Activated CD8-positive, alpha-beta memory T cell treated with anti-CD3 and anti-CD28 coated beads for 4 hours (primary cell): ENCODE measurements at regions not wholly inside any gene's neighbourhood (a gene's known extent, or its start where the extent isn't known, plus 50 kb on each side); places are given as distances from the start of the nearest gene placed in this dataset.

Experiments used
- DNase-seq, 2 donors: peaks; one replicate each; pipeline ENCODE4 v3.0.0-alpha.2; 2020; ENCODE audit warnings: low read depth in 2 of 2

DNA sequence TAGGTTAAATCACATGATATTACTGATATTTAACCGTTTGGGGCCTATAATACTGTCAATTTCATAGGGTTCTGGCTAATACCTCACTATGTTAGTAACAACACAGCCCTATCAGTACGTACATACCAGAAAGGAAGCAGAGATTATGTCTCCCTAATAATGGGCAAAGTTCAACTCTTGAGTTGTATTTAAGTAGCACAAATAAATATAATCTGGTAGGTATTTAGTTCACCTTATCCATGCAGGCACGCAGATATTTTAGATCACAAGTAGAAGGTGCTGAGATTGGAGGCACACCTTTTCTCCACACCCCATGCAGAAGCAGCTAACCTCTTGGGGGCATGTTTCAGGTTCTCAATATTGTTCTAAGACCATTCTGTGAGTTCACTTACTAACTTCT is 118.9 kb downstream of the IRS1 start:
- no peak for DNase-seq

DNA sequence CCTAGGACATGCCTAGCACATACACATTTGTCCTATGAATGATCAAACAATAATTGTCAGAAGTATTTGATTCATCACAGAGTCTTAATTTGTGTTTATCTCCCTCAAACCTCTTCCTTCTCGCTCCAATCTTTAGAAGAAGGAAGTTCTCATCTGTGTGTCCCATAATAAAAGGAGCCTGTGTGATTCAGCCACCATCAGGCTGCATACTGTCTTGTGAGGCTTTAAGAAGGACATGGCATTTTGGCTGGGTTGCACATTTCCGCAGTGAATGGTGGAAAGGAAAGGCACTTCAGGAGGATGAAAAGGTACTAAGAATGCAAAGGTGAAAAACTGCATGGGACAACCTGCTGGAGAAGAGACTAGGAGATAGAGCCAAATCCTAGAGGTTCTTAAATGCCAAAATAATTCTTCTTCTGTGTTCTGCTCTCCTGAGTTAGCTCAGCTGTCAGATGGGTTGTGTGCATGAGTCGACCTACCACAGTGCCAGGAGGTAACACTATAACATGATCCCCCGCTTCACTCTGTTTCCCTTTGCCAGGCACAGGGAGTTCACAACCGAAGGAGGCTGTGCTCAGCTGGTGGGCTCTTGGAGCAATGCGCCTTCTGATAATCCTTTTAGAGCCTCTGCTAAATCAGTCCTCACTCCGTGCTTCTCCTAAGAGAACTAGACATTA is 120.1 kb downstream of the IRS1 start:
- no peak for DNase-seq

DNA sequence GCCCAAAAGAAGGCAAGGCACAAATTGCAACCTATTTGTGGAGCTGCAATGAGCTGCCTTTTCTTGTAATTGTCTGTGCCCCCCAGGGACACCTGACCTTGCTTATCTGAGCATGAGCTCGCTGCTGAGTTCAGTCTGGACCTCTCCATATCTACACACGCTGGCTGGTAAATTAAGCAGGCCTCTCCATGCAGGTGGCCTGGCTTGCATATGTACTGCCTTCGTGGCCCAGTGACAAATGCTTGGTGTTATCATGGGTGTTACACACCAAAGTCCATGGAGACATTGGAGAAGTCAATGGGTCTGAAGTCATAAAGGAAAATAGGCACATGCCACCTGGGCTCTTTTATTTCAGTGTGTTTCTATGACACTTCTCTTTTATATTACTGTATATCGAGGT is 121.2 kb downstream of the IRS1 start:
- no peak for DNase-seq

DNA sequence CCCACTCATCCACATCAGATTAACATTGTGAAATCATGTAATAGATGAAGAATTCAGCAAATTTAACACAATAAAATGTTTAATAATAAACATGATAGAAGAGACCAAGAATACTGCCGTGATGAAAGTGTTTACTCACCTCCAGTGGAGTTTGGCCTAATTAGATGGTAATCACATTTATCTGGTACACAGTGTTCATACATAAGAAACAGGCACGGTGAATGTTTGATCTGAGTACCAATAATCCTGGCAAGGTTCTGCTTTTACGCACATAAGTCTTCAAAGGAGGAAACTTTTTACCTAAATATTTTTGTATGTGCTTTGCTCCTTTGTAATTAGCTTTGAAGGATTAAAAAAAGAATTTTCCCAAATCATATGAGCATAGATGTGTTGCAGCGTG is 122.5 kb downstream of the IRS1 start:
- DNase-seq: no peak

DNA sequence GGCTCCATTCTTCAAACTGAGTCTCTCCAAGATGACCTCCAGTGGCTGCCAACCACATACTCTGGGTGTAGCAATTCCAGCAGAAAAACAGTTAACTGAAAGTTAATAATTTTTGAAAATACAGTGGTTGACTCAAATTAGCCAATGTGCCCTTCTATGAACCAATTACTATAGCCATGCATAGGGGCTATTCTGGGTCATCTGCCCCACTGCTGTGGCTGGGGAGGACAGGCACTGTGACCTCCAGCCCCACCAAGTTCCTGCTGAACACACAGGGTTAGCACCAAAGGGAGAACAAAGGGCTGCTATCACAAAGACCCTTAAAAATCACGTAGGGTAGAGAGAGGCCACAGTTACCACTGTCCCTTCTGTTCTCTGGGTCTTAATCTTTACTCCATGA is 123.0 kb downstream of the IRS1 start:
- no peak for DNase-seq

DNA sequence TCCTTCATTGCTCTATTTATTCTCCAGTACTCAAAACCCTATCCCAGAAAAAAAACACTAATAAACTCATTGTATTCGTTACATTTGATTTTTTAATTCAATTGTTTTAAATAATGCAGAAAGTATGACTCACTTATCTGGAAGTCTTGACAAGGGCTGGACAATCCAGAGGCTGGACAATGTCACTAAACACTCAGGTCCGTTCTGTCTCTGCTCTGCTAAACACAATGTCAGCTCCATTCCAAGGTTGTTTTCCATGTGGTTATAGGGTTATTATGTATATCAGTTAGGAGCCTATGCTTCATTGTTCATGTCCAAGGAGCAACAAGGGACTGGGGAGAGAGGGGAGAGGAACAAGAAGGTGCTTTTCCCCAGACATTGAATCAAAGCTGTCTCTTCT is 125.5 kb downstream of the IRS1 start:
- no peak for DNase-seq

DNA sequence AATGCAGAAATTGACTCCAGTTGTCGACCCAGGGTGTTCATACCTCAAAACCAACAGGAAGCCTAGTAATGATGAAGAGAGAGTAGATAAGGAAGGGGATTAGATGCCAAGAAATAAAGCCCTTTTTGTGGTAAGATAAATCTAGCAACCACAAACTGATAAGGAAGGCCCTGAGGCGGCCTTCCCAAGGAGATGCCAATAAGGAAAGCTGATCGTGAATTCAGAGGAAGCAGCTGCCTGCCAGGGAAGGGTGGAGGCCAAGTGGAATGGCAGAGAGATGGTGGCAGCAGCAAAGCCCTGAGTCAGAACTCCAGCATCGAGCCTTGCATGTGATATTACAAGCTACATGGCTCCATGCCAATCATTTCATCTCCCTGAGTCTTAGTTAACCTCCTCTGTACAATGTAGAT is 126.3 kb downstream of the IRS1 start:
- no peak for DNase-seq

DNA sequence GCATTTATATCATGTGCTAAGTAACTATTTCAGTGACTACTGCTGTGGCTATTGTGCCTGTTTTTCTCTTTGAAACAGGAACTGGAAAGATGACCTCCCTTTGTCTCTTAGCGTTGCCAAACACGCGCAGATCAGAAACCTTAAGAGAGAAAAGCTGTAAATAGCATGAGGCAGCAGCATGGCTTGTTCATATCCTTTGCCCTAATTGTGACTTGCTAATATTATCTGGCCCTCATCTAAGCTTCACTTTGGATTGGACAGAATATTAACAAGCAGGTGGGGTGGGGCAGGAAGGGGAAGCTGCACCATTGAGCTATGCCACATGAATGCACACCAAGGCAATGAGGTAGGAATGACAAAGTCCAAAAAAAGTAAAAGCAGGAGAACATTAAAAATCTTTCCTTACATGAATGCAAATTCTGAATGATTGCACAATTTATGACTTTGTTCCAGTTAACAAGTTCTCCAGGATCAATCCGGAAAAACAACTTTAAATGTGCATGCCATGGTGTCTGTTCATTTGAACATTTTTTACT is 128.4 kb downstream of the IRS1 start:
- no peak for DNase-seq

DNA sequence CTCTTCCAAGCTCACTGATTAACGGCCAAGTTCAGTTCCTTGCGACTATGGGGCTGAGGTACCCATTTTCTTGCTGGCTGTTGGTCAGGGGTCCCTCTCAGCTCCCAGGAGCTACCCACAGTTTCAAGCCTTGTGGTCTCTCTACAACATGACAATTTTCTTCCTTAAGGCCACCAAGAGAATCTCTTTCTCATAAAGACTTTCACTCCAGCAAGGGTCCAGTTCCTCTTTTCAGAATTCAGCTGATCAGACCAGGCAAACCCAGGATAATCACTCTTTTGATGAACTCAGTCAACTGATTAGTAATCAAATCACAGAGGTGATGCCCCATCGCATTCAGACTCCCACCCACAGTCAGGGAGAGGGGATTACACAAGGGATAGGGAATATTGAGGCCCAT is 129.7 kb downstream of the IRS1 start:
- no peak for DNase-seq

DNA sequence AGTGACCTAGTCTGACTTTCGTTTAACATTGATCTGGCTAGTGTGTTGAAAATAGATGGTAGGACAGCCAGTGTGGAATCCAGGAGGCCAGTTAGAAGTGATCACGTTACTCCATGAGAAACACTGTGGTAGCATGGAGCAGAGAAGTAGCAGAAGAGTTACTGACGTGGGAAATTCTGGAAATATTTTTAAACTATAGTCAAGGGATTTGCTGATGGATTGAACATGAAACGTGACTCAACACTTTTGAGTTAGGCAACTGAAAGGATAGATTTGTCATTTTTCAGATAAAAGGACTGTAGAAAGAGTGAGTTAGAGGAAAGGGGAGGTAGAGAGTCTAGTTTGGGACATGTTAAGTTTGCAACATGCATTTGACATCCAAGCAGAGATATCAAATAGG is 130.4 kb downstream of the IRS1 start:
- no peak for DNase-seq

DNA sequence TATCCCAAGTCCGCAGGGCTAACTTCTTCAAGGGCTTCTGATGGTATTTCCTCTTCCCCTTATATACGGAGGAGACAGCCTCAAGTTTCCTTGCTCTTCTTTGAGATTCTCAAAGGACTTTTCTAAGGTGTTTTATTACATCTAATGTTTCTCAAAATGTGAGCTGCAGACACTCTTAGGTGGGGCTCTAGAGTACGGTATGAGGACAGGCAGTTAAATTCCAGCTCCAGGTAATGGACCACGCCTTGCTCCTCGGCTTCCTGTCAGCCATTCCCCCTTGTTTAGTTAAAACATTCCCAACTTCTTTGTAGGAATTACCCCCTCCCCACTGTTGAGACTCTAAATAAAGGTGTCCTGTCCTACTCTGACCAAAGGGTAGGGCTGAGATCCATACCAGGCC is 131.9 kb downstream of the IRS1 start:
- no peak for DNase-seq

DNA sequence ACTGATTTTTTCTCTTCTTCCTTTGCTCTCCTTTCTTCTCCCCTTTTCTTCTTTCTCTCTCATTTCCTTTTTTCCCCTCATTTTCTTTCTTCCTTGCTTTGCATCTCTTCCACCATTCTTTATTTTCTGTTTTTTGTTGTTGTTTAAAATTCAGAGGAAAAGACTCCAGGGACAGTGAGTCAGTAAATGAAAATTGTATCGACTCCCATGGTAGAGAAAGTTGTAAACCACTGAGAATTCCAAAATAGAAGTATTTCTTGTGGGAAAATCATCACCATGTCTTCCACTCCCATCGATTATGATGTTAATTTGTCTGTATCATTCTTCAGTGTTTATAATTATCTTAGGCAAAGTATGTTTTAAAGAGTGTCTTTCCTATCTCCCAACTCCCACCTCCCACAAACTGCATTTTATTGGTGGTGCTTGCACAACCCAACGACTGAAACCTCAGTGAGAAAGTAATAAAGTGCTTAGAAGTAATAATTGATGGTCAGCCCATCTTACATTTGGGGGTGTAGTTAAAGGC is 134.3 kb downstream of the IRS1 start:
- DNase-seq: no peak

DNA sequence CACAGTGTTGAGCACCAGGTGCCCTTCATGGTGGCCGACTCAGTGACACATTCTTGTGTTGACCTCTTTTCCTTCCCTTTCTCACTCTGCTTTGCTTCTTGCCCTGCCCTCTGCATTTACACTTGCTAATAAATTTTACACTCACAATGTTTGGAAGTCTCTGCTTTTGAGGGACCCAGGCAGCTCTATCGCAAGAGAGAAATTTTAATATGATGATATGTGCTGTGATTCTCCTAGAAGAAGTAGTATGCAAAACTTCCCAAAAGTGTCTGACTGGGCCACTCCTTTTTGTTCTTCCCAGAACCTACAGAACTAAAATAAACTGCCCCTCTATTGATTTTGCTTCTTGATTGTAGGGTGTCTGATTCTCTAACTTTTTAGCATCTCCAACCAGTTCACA is 135.0 kb downstream of the IRS1 start:
- no peak for DNase-seq

DNA sequence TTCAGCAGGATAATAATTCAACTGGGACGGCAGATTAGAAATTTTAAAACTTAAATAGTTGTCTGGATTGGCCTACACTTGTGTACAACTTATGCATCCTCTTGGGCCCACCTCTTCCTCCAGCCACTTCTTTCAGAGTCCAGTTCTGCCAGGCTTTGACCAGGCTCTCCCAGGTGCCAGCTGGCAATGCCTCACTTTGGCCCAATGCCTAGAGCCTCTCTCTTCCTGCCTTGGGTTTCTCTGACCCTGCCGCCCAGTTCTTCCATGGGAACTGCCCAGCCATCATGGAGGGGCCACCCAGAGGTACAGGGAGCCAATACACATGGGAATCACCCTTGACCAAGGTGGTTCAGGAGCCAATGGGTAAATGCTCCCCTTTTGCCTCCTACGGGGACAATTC is 135.5 kb downstream of the IRS1 start:
- no peak for DNase-seq

DNA sequence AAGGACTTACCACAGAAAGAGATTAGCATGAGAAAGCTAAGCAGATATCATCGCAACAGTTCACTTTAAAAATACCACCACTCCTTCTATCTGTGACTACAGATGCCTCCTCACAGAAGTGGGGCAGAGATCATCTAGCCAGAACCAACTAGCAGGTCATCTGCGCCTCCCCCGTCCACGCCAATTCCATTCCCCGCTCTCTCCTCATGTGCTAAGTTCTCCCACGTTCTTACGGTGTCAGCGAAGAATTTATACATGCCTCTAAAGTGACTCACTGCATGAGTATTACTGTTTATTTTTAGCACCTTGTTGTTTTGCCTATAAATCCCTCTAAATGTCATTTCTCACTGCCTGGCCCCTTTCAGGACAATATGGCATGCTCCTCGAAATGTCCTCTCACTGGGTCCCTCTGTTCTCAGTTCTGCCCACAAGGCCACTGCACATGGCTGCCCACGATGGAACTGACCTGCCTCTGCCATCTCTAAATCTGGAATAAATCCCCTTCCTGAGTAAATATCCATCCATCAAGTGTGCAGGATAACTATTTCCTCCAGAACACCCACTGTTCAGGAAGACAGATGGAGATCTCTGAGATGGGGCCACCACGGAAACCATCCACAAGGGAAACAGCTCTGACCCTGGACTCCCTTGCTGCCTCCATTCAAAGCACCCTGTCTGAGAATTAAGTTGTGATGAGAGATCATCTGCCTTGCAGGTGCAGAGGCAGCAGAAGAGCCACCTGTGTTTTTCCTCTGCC is 137.7 kb downstream of the IRS1 start:
- no peak for DNase-seq

DNA sequence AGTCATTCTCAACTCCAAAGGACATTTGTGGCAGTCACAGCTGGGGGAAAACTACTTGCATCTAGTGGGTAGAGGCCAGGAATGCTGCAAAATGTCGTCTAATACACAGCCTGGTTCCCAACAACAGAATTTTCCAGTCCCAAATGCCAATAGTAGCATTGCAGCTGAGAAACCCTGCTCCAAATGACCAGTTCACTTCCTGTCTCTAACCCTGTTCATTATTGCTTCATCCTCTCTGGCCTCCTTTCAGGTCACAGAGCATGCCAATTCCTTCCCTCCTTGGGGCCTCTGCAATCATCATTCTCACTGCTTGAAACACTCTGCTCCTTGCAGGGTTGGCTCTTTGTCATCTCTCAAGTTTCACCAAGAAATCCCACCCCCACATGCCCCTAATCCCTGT is 139.1 kb downstream of the IRS1 start:
- no peak for DNase-seq

DNA sequence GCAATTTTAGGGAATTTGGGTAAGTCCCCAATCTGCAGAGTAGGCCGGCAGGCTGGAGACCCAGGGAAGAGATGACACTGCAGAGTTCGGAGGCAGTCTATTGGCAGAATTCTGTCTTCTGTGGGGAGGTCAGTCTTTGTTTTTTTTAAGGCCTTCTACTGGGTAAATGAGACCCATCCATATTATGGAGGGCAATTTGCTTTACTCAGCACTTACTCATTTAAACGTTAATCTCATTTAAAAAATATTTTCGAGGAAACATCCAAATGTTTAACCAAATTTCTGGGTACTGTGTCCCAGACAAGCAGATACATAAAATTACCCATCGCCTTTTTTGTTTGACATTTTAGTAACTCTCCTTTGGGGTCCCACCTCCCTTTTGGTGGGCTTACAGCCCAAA is 139.5 kb downstream of the IRS1 start:
- DNase-seq: no peak

DNA sequence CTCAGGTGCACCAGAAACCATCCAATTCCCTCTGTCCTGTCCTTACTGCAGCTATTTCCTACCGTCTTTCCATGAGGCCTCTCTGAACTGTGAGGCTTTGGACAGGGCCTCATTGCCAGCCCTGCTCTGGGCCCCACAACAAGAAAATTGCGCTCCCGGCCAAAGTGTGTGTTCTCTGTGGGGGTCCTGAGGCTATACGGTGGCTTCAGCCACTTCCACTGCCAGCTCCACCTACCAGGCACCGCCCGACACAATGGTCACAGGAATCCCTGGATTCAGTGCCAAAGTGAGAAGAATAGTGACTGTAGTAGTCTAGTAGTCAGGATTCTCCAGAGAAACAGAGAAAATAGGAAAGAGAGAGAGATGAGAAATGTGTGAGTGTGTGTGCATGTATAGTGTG is 140.2 kb downstream of the IRS1 start:
- DNase-seq: no peak

DNA sequence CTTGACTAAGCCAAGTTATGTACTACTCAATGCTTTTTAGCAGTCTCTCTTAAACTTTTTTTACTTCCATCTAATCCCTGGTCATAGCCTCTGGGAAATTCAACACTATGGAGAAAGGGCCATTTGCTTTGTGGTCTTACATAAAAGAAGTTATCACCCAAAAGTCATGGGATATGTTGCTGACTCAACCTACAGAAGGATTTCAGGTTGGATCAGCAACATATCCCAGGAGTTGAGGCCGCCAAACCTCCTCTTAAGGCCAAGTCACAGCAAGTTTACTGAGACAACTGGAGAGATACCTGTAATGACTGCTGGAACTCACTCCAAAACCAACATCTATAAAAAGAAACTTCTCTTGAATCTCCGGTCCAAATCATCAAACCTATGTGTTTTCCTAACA is 141.1 kb downstream of the IRS1 start:
- no peak for DNase-seq

DNA sequence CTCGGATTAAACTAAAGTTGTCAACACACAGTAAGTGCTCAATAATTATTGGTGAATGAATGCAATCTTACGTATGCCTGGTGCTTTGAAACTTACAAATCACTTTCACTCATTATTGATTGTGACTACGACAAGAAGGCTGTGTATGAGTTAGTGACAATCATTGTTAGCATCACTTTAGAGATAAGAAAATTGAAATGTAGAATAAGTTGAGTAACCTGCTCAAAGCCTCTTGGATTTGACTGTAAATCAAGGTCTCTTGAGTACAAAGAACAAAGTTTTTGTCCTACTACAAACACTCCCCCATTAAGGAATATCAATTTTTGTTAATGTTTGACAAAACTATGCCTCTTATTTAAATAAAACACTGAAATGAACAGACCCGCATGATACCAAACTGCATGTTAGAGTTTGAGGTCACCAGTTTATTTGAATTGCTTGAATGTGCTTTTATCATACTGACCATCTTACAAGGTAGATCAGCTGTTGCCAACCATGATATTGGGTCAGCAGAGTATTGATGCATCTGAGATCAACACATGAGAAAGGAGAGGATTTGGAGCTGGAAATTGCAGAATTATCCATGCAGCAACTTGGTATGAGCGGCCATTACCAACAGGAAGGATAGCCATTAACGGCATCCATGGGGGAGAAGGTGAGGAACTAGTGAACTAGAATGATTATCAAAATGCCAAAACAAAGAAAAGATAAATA is 142.1 kb downstream of the IRS1 start:
- DNase-seq: no peak

DNA sequence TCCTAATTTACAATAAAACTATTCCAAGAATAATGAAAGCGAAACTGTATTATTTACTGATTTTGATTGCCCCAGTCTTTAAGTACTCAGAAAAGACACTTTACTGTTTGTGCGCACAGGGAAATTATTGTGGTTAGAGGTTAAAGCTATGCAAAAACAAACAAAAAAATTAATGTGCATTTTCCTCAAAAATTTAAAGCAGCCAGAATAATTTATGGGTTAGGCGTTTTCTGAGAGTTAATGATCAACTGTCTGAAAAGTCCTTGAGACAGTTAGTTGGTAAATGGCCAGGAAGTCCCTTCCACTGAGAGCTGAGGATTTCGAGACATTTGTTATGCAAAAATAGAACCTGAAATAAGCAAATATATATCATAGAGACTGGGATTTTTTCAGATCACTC is 143.3 kb downstream of the IRS1 start:
- DNase-seq: no peak

DNA sequence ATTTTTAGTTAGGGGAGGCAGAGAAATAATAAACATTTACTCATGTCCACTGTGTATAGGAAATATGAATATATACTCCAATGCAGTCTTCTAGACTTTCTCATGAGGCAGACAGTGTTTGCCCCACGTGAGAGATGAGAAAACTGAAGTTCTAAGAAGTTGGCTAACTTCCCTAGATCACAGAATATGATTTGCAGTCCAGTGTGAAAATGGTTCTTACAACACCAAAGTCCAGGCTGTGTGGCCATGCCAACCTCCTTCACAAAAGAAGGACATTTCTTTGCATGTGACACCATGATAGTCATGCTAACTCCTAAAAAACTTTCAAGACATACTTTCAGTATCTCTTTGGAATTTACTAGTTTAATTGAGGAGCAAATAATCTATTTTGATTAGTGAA is 143.7 kb downstream of the IRS1 start:
- no peak for DNase-seq
